T-helper 2 cell treated with Interferon-gamma antibody and Interleukin-4, amounts not matched to agents 5 μg/mL and 100 μg/mL, for 36 hours (primary cell): ENCODE measurements at regions not wholly inside any gene's neighbourhood (a gene's known extent, or its start where the extent isn't known, plus 50 kb on each side); places are given as distances from the start of the nearest gene placed in this dataset.

Experiments used
- DNase-seq: peaks from one replicate; pipeline ENCODE4 v3.0.0; 2021; ENCODE audit warnings: low spot score
- H3K27ac Mint-ChIP-seq: one replicate; pipeline ENCODE4 v1.8.0; 2021; ENCODE audit warnings: mild to moderate bottlenecking, mixed read lengths
- H3K27me3 Mint-ChIP-seq: one replicate; pipeline ENCODE4 v1.8.0; 2021; ENCODE audit warnings: low read depth, mixed read lengths
- H3K36me3 Mint-ChIP-seq: one replicate; pipeline ENCODE4 v1.8.0; 2021; ENCODE audit warnings: low read depth, mixed read lengths
- H3K4me1 Mint-ChIP-seq: one replicate; pipeline ENCODE4 v1.8.0; 2021; ENCODE audit warnings: low read depth, mixed read lengths
- H3K4me3 Mint-ChIP-seq: one replicate; pipeline ENCODE4 v1.8.0; 2022; ENCODE audit warnings: mild to moderate bottlenecking, moderate library complexity, mixed read lengths
- H3K9me3 Mint-ChIP-seq: one replicate; pipeline ENCODE4 v1.8.0; 2021; ENCODE audit warnings: mixed read lengths

DNA sequence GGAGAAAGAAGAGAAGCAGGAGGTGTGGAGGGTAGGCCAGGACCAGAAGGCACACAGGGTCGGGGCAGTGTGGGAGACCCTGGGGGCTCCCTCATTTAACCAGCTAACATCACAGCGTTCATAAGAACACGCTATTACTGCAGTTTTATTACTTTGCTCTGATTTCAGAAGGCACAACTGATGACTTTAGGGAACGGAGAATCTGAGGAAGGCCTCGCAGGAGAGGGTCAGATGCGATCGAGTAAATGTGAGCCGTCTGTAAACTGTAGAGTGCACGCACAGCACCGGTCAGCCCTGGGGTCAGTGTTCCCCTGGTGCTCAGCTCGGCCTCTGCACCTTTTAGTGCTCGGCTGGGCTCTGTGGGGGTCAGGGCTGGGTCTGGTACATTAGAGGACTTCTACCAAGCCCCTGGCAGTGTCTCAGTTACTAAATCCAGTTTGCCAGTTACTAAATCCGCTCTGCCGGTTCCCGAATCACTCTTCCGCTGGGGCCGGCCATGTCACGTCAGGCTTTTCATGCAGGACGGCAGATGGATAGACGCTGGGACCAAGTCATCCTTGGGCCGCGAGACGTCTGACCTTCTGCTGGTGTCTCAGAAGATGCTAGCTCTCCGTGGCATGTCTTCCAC lies 325.9 kb downstream of the SEC14L1 start:
- H3K9me3 Mint-ChIP-seq: no peaks in the 10 kb centered on the region
- H3K27ac Mint-ChIP-seq: peak overlapping the region; percentile 85
- no peak for DNase-seq
- H3K4me1 Mint-ChIP-seq: peaks cover 76% of the 10 kb centered on the region
- H3K36me3 Mint-ChIP-seq: peaks cover 68% of the 10 kb centered on the region
- peak overlapping the region; percentile 75 for H3K4me3 Mint-ChIP-seq
- no peaks in the 10 kb centered on the region for H3K27me3 Mint-ChIP-seq

DNA sequence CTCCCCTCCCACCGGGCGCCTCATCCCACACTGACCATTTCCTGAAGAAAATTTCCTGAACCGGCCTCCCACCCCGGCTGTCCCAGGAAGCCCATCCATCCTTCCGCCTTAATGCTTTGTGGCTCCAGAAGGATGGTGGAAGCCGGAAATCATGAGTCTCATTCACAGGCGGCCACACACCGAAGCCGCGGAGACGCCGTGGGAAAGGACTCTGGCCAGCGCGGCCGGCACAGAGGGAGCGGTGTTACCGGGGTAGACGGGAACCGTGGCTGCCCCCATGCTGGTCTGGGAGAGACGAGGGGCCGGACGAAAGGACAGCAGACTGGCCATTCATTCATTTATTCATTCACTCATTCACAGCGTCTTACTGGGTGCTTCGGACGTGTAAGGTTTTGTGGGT lies 326.8 kb downstream of the SEC14L1 start:
- Mint-ChIP-seq H3K9me3 (no peaks in the 10 kb centered on the region), H3K36me3 (peaks cover 72% of the 10 kb centered on the region), H3K27me3 (no peaks in the 10 kb centered on the region), H3K4me1 (peaks cover 76% of the 10 kb centered on the region), H3K4me3 (no peak overlapping the region), H3K27ac (no peak overlapping the region)
- no peak for DNase-seq

DNA sequence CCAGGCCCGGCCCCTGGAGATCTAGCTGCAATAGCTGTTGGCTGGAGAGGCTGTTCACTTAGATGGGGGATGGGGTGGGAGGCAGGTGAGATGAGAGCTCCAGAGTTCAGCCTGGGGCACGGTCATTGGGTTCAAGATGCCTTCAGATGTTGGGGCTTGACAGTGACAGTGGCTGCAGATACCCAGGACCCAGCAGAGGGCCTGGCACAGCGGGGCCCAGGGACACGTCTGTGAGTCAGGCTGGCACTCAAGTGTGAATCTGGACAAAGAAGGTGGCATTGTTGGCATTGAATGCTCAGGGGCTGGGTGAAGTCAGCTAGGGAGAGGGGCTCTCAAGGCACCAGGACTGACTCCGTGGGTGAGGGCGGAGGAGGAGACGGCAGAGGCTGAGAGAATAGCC lies 328.1 kb downstream of the SEC14L1 start:
- no peak for DNase-seq
- Mint-ChIP-seq H3K36me3 (peaks cover 70% of the 10 kb centered on the region), H3K4me3 (peak overlapping the region; percentile 41), H3K27me3 (no peaks in the 10 kb centered on the region), H3K9me3 (no peaks in the 10 kb centered on the region), H3K4me1 (peaks cover 81% of the 10 kb centered on the region), H3K27ac (peak overlapping the region; percentile 70)

GRCh38 chr17:77470330-77470786 lies 329.6 kb downstream of the SEC14L1 start:
- H3K4me3 Mint-ChIP-seq: peak overlapping the region; percentile 50
- peaks cover 84% of the 10 kb centered on the region for H3K4me1 Mint-ChIP-seq
- peak overlapping the region; percentile 56 for H3K27ac Mint-ChIP-seq
- H3K36me3 Mint-ChIP-seq: peaks cover 66% of the 10 kb centered on the region
- DNase-seq: no peak
- no peaks in the 10 kb centered on the region for H3K9me3 Mint-ChIP-seq
- no peaks in the 10 kb centered on the region for H3K27me3 Mint-ChIP-seq

DNA sequence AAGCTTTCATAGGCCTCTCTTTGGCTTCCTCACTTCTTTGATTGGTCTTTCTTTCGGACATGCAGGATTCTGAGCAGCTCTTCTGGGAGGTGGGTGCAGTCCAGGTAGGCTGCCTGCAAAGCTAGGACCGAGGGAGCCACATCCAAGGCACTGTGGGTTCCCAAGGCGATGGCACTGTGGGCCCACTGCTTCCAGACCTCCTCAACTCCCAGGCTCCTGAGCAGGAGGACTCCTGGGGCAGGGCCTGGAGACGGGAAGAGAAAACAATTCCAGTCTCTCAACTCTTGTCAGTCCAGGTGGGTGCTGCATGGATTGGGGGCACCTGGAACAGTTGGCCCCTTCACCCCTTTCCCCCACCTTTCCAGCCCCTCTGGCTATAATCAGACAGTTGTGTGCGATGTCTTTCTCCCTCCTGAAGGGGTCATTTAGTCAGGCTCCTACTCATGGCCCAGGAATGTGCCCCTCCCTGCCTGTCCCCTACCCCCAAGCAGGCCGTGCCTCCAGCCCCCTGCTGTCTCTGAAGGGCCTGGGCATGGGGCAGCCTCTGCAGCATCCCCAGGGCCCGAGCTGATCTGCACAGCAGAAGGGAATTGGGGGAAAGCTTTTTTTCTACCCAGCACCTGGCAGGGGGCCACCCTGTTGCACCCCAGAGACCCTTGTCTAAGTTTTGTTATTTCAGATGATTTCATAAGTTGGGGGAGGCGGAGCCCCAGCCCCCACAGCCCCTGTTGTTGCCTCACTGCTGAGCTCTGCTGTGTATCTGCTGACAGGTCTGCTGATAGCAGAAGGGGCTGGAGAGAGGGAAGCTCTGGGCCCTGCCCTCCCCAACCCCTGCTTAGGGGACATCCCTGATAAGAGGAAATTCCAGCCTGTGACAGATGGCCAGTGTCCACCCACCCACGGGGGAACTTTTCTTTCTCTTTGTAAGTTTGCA lies 330.3 kb downstream of the SEC14L1 start:
- Mint-ChIP-seq H3K4me3 (peak overlapping the region; percentile 44), H3K27me3 (no peaks in the 10 kb centered on the region), H3K4me1 (peaks cover 83% of the 10 kb centered on the region), H3K27ac (peak overlapping the region; percentile 59), H3K36me3 (peaks cover 62% of the 10 kb centered on the region), H3K9me3 (no peaks in the 10 kb centered on the region)
- no peak for DNase-seq

DNA sequence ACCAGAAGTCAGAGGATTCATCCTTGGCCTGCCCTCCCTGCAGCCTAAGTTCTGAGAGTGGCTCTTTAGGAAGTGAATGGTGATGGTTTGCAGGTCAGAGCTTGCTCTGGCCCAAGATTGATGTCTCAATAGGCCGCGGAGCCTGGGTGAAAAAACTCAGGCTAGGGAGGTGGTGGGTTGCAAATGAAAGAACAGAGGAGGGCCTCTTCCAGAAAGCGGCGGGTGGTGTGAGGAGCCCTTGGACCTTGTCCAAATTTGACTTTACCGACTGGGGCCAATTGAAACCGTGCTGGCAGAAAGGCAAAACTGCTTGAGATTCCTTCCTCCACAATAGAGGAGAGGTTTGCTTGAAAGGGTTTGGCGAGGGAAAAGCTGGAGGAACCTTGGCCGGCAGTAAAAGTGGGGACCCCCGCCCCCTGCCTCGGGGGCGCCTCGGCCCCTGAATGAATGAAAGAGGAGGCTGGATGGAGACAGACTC lies 331.3 kb downstream of the SEC14L1 start:
- H3K27me3 Mint-ChIP-seq: no peaks in the 10 kb centered on the region
- H3K9me3 Mint-ChIP-seq: no peaks in the 10 kb centered on the region
- H3K4me3 Mint-ChIP-seq: peak overlapping the region; percentile 44
- H3K4me1 Mint-ChIP-seq: peaks cover 82% of the 10 kb centered on the region
- H3K36me3 Mint-ChIP-seq: peaks cover 60% of the 10 kb centered on the region
- peak overlapping the region; percentile 59 for H3K27ac Mint-ChIP-seq
- no peak for DNase-seq

DNA sequence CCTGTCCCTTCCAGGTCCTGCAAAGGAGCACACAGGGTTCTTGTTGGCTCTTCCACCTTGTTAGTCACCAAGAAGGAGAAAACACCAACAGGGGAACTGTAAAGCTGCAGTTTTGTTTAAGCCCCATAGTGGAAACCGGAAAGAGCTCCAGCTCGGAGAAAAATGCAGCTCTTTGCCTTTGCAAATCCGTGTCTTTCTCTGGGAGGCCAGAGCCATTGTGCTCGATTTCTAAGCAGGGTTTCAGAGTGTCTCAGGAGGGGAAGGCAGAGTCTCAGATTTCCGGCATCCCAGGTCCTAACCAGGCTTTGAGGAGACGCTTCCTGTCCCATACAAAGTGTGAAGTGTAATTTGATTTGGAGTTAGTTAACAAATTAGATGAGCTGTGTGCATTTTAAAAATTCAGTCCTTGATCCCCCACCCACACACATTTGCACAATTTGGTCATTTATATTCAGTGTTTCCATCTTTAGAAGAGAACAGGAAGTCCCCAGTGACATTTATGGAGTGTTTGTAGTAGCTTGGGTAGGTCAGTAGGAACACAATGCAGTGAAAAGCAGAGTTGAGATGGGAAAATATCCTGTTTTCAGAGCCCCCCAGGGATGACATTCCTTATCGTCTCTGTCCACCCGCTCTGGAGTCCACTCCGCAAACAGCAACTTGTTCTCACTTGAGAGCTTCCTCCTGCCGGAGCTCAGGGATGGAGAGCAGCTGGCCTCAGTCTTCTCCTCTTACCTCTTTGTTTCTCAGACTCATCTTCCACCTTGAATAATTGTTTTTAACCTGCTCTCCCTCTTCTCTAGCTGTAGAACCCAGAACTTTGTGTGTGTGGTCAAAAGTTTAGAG lies 331.9 kb downstream of the SEC14L1 start:
- H3K36me3 Mint-ChIP-seq: peaks cover 67% of the 10 kb centered on the region
- H3K27me3 Mint-ChIP-seq: no peaks in the 10 kb centered on the region
- H3K9me3 Mint-ChIP-seq: no peaks in the 10 kb centered on the region
- H3K4me3 Mint-ChIP-seq: peak overlapping the region; percentile 44
- no peak for DNase-seq
- peak overlapping the region; percentile 59 for H3K27ac Mint-ChIP-seq
- H3K4me1 Mint-ChIP-seq: peaks cover 85% of the 10 kb centered on the region

DNA sequence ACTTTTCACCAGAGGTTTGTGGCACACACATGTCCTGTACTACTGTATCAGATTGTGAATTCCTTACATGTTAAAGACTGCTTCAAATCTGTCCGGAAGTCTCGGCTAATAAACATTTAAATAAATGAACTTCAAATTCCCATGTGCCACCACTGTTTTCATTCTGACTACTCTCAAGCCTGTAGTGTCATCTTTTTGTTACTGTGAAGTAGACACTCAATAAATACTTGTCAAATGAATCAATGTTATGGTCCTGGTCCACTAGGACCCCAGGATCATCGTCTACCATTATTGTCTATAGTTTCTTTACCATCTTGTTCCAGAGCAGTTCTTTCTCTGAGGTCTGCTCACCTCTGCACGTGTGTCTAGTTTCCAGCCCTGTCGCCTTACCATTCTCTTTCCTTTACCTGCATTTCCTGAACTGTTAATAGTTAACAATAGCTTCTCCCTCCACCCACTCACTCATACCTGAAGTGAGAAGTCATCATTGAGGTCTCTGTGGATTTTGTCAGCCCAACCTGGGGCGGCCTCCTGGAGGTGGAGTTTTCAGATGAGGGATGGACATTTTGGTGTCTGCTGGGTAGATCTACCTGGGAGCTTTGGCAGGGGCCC lies 333.0 kb downstream of the SEC14L1 start:
- H3K9me3 Mint-ChIP-seq: no peaks in the 10 kb centered on the region
- peak overlapping the region; percentile 27 for H3K4me3 Mint-ChIP-seq
- peak overlapping the region; percentile 77 for H3K27ac Mint-ChIP-seq
- no peak for DNase-seq
- H3K4me1 Mint-ChIP-seq: peaks cover 78% of the 10 kb centered on the region
- H3K27me3 Mint-ChIP-seq: no peaks in the 10 kb centered on the region
- peaks cover 64% of the 10 kb centered on the region for H3K36me3 Mint-ChIP-seq

DNA sequence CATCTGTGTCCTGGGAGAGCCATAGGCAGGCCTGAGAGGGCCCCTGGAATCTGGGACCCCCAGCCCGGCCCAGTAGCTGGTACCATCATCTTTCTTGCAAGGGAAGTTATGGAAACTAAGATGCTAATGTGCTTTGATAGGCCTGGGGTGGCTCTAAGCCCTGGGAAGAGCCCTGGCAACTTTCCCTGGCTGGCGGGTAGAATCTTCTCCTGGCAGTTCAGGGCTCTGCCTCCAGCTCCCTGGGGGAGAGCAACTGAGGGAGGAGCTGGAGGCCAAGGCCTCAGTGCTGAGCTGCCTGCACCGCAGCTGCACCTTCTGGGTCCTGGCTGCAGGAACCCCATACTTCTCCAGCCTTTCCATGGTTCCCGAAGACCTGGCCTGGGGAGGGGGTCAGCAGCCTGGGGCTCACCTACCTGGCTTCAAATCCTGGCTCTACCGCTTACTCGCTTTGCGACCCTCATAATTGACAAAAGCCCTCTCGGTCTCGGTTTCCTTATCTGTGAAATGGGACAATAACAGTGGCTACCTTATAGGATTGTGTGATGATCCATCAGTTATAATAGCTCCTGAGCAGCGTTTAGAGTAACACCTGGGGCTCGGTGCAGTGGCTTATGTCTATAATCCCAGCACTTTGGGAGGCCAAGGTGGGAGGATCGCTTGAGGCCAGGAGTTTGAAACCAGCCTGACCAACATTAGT lies 333.7 kb downstream of the SEC14L1 start:
- H3K9me3 Mint-ChIP-seq: no peaks in the 10 kb centered on the region
- H3K27ac Mint-ChIP-seq: peak overlapping the region; percentile 77
- DNase-seq: no peak
- peak overlapping the region; percentile 27 for H3K4me3 Mint-ChIP-seq
- H3K36me3 Mint-ChIP-seq: peaks cover 61% of the 10 kb centered on the region
- peaks cover 80% of the 10 kb centered on the region for H3K4me1 Mint-ChIP-seq
- no peaks in the 10 kb centered on the region for H3K27me3 Mint-ChIP-seq

DNA sequence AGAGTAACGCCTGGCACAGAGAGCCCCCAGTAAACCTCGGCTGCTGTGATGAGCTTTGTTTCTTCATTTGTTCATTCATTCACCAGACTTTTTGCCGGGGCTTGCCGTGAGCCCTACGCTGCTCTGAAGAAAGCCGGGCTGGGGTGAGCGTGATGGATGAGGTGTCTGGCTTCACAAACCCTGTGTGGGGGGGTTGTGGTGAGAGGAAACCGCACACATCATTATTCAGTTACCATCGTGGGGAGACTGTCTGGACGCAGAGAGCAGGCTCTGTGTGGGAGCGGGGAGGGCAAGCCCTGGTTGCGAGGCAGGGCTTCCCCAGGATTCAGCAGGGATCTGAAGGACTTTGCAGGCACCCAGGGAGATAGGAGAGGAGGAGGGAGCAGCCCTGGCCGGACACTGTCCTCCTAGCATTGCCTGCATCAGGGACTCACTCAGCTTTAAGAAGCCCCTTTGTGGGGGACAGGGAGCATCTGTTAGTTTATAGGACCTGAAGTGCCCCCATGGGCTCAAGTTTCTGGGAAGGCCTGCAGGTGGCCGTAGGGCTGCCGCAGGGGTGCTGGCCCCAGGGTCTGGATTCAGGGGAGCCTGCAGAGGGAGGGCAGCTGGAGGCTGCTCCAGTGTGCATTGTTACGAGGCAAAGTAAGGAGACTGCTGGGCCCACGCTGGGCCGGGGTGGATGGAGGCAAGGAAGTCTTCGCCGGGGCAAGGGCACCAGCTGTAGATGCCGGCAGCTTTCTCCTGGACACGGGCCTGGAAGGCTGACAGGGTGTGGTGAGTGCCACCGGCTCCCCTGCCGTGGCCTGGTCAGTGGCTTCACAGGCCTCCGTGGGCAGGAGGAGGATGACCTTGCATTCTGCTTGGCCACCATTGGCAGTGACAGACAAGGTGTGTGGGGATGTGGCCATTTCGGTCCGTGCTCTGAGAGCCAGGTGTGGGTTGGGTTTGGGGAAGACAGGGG lies 334.5 kb downstream of the SEC14L1 start:
- Mint-ChIP-seq H3K27me3 (no peaks in the 10 kb centered on the region), H3K9me3 (no peaks in the 10 kb centered on the region), H3K27ac (peak overlapping the region; percentile 75), H3K36me3 (peaks cover 55% of the 10 kb centered on the region), H3K4me3 (peak overlapping the region; percentile 27), H3K4me1 (peaks cover 72% of the 10 kb centered on the region)
- DNase-seq: peak; percentile 76

DNA sequence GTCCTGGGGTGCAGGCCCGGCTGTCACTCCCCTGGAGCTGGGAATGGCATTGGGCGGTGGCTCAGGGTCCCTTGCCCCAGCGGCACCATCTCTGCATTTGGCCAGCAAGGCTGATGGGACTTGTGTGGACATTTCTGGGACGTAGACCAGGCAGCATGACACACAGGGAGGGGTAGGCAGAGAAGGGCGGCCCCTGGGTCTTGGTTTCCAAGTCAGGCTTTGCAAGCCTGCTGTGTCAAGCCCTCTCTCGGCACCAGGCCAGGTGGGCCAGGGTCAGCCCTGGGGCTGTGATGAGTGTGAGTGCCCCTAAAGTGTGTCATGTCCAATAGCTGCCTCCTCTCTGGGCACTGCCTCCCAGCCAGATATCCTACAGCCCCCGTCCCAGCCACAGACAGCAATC lies 335.2 kb downstream of the SEC14L1 start:
- H3K9me3 Mint-ChIP-seq: no peaks in the 10 kb centered on the region
- peaks cover 48% of the 10 kb centered on the region for H3K36me3 Mint-ChIP-seq
- H3K4me1 Mint-ChIP-seq: peaks cover 65% of the 10 kb centered on the region
- H3K27ac Mint-ChIP-seq: peak overlapping the region; percentile 55
- H3K4me3 Mint-ChIP-seq: no peak overlapping the region
- no peaks in the 10 kb centered on the region for H3K27me3 Mint-ChIP-seq
- no peak for DNase-seq

DNA sequence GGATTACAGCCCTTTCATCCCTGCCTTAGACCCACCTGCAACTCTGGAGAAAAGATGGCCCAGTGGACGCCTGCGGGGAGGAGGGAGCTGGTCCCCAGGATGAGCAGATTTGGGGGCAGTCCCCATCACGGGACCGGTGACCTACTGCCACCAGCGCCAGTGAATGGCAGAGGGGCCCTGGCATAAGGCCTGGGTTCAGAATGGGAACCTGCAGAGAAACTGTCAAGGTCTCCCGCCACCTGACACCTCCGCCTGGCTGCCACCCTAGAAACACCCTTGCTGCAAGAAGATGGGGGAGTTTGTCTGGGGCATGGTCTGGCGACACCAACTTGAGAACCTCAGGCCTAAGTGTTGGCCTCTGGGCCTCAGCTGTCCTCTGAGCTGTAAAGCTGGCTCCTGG lies 335.7 kb downstream of the SEC14L1 start:
- peak overlapping the region; percentile 55 for H3K27ac Mint-ChIP-seq
- peaks cover 63% of the 10 kb centered on the region for H3K4me1 Mint-ChIP-seq
- DNase-seq: no peak
- no peak overlapping the region for H3K4me3 Mint-ChIP-seq
- no peaks in the 10 kb centered on the region for H3K27me3 Mint-ChIP-seq
- peaks cover 46% of the 10 kb centered on the region for H3K36me3 Mint-ChIP-seq
- no peaks in the 10 kb centered on the region for H3K9me3 Mint-ChIP-seq
